GM21447 (cell line): ENCODE measurements at regions not wholly inside any gene's neighbourhood (a gene's known extent, or its start where the extent isn't known, plus 50 kb on each side); places are given as distances from the start of the nearest gene placed in this dataset.
"Not testable (repeated sequence)": the region's sequence is repeated elsewhere in the genome, so short reads cannot be mapped to it uniquely, and the experiment has no call there.

Experiments
- ATAC-seq: cut with Tn5 transposase; IDR thresholded peaks from one replicate; pipeline ENCODE4 v1.9.1; 2021; ENCODE audit not compliant: unreplicated experiment

DNA sequence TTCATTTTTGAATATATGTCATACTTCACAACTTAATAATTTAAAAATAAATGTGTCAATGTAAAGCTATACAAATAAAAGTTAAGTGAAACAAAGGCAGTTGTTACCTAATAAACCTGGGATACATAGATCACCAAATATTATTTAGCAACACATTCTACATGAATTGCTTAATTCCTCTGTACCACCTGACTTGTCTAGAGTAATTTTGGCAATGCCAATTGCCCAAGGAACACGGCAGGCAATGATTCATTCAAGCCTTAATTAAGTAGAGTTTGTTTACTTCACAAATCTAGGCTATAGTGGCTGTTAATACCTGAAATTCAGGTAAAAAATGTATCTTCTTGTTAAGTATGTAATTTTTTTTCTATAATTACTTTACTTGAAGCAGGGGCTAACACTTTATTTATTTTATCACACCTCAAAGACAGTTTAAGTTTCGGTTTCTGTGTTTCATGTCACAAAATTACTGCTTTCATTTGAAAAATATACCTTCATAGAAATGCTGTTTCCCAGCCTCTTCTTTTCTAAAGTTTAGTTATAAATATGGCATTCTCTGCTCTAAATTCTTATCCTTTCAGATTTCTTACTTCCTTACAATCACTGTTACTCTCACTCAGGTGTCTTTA is 705.7 kb downstream of the SLITRK5 start:
- no peak for ATAC-seq

GRCh38 chr13:88377852-88378251 is 706.7 kb downstream of the SLITRK5 start:
- ATAC-seq, result no peak

DNA sequence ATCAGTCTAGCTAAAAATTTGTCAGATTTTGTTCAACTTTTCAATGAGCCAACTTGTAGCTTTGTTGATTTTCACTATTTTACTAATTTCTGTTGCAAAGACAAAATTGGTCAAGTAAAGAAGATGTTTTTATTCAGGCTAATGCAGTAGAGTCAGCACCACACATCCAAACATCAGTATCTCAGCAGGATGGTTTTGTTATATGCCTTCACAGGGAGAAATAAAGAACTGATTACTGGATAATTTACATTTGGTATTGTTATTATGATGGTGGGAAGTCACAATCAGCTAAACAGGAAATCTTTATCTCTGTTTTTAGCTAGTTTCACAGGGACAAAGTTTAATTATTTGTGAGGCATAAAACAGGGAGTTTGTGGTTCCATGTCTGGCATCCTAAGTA is 713.4 kb downstream of the SLITRK5 start:
- ATAC-seq, result no peak

DNA sequence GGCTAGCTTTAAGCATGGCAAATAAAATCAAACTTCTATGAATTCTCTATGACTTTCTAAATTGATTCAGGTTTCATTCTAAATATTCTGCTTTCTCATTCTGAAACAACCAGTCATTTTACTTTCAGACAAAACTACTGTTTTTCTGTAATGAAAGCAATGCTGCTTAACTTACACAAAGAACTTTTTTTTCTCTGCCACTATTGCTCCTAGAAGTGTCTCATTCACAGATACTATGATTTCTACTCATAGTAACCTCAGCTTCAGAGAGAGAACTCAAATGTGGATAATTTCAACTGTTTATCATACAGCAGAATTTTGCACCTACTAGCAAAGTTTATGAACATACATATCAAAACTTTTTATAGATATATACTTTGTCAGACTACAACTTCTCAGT is 724.6 kb downstream of the SLITRK5 start:
- no peak for ATAC-seq

GRCh38 chr13:88411696-88412095 is 740.5 kb downstream of the SLITRK5 start:
- ATAC-seq, result no peak

DNA sequence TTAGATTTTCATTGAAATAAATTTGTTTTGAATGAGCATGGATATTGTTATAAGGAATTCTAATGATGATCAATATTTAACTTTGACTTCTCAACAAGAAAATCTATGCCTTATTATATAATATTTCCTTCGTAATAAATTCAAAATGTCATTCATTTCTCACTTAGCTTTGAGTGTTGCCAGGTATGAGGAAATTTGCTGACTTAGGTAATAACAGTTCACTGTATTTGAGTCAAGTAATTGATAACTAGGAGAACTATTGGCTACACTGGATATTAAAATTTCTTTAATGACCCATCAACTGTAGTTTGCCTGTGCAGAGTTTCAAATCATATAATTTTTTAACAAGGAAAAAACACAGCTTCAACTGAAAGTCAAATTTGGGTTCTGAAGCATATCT is 746.6 kb downstream of the SLITRK5 start:
- no peak for ATAC-seq

- no peak for ATAC-seq
Measured at GRCh38 chr13:88424463-88424862, 753.3 kb downstream of the SLITRK5 start.

- no peak for ATAC-seq
Measured at GRCh38 chr13:88426661-88427060, 755.5 kb downstream of the SLITRK5 start.

DNA sequence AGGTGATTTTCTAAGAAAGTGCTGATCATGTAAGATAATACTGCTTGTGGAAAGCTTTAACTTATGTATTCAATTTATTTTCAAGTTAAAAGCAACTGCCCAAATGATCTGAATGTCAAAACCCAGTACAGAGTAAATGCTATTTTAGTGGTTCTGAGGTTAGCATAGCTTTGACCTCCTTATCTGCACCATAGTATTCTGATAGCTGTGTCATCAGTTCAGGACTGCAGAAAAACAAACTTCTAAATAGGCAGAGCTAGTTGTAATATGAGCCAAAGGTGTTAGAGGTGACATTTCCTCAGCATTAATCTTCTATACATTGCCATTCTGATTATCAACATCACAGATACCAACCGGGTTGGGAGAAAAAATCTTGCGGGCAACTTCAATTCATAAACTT is 758.7 kb downstream of the SLITRK5 start:
- no peak for ATAC-seq

- no peak for ATAC-seq
Measured at GRCh38 chr13:88434953-88435352, 763.8 kb downstream of the SLITRK5 start.

DNA sequence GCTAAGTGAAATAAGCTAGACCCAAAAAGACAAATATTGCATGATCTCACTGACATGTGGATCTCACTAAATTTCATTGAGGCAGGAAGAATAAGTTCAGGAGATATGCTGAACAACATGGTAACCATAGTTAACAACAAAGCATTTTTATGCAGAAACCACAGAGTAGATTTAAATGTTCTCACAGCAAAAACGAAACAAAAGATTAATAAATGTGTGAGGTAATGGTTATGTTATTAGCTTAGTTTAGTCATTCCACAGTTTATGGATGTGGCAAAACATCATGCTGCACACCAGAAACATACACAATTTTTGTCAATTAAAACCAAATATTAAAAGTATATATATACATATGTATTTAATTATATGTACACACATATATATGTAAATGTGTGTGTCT is 765.8 kb downstream of the SLITRK5 start:
- no peak for ATAC-seq

GRCh38 chr13:88450515-88450914 is 779.3 kb downstream of the SLITRK5 start:
- ATAC-seq, result no peak

DNA sequence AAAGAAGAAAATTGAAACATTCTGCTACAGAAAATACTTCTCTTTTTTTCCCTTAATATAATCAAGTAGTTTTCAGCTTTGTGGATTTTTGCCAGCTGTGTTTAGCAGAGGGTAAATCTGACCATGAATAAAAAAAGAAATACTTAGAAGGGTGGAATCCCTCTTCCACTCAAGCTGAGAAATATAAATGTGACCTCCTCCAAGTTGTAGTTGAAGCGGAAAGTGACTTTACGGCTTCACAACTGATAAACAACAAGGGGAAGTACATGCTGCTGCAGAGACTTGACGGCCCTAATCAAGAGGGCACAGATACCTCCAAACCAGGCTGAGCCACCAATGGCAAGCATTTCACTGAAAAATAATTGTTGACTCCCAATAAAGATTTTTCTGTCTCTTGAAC is 785.0 kb downstream of the SLITRK5 start:
- ATAC-seq, result no peak

- ATAC-seq, result no peak
Measured at GRCh38 chr13:88459331-88459730, 788.2 kb downstream of the SLITRK5 start.

GRCh38 chr13:88461272-88462009 is 790.3 kb downstream of the SLITRK5 start:
- ATAC-seq, result no peak

- ATAC-seq, result no peak
Measured at GRCh38 chr13:88464851-88465250, 793.7 kb downstream of the SLITRK5 start.

DNA sequence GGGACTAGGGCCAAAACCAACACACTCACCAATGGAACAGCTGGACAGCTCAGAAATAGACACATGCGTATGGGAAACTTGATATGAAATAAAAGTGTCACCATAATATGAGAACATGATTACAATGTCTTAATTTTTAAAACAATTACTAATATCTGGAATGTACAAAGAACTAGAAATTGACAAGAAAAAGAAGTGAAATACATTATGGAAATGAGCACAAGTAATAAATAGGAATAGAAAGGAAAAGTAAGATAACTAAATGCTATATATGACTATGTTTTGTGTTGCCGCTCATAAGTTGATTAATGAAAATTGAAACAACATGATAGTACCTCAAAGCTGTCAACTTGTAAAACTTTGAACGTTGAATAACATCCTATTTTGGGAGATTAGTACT is 801.1 kb downstream of the SLITRK5 start:
- no peak for ATAC-seq

GRCh38 chr13:88483202-88483601 is 812.0 kb downstream of the SLITRK5 start:
- no peak for ATAC-seq

DNA sequence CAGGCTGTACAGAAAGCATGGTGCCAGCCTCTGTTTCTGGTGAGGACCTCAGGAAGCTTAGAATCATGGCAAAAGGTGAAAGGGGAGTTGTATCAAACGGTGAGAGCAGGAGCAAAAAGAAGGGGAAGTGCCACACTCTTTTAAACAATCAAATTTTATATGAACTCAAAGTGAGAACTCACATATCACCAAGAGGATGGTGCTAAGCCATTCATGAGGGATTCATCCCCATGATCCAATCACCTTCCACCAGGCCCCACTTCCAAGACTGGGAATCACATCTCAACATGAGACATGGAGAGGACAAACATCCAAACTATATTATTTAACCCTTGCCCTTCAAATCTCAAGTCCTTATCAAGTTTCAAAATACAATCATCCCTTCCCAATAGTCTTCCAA is 836.7 kb downstream of the SLITRK5 start:
- no peak for ATAC-seq

GRCh38 chr13:88512993-88513392 is 841.8 kb downstream of the SLITRK5 start:
- ATAC-seq, result not testable (repeated sequence)

DNA sequence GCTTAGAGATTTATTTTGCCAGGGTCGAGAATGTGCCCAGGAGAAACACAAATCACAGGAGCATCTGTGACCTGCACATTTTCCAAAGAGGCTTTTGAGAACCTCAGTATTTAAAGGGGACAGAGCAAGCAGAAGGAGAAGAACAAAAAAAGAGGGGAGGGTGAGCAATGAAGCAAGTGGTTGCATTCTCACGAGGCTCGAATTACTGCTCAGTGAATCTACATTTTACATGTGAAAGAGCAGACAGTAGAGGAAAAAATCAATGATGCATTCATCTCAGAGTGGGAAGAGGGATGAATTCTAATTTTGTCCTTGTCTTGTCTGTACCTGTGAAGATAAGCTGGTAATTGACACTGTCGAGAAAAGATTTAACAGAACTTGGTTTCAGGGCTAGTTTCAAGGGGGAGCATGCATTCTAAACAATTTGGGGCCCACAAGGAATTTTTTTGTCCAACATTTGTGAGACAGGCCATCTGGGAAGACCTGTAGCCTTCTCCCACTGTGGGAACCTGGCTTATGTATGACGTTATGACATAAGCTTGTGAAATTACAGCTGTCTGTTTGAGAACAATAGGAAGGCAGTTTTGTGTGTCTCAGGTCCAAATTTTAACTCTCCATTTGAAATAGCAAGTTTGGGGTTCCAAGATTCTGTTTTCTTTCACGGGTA is 855.1 kb downstream of the SLITRK5 start:
- ATAC-seq, result no peak

GRCh38 chr13:88526853-88527215 is 855.7 kb downstream of the SLITRK5 start:
- no peak for ATAC-seq
